Stimulated activated CD4-positive, alpha-beta T cell treated with anti-CD3 and anti-CD28 coated beads, Interleukin-4, amount 100 ng/mL, for 4 hours (primary cell): ENCODE measurements at regions not wholly inside any gene's neighbourhood (a gene's known extent, or its start where the extent isn't known, plus 50 kb on each side); places are given as distances from the start of the nearest gene placed in this dataset.

Experiments used
- DNase-seq, 2 experiments: peaks; one replicate each; pipeline ENCODE4 v3.0.0-alpha.2; 2020

- DNase-seq: no peak
Observed at GRCh38 chr7:155983176-155983815, 171.0 kb upstream of the SHH start.

- no peak for DNase-seq
Observed at GRCh38 chr7:155981703-155982102, 169.4 kb upstream of the SHH start.

- DNase-seq: no peak
Observed at GRCh38 chr7:155980841-155981240, 168.6 kb upstream of the SHH start.

GRCh38 chr7:155979994-155980393 lies 167.7 kb upstream of the SHH start:
- DNase-seq: no peak

GRCh38 chr7:155979566-155979965 lies 167.3 kb upstream of the SHH start:
- no peak for DNase-seq

- no peak for DNase-seq
Observed at GRCh38 chr7:155975490-155975889, 163.2 kb upstream of the SHH start.

GRCh38 chr7:155974186-155974897 lies 162.1 kb upstream of the SHH start:
- DNase-seq: no peak

- no peak for DNase-seq
Observed at GRCh38 chr7:155973451-155973997, 161.3 kb upstream of the SHH start.

GRCh38 chr7:155972651-155973390 lies 160.6 kb upstream of the SHH start:
- no peak for DNase-seq

- no peak for DNase-seq
Observed at GRCh38 chr7:155972247-155972646, 160.0 kb upstream of the SHH start.

GRCh38 chr7:155971180-155971770 lies 159.0 kb upstream of the SHH start:
- DNase-seq: no peak

- no peak for DNase-seq
Observed at GRCh38 chr7:155969192-155969929, 157.1 kb upstream of the SHH start.

GRCh38 chr7:155965010-155965409 lies 152.7 kb upstream of the SHH start:
- no peak for DNase-seq

GRCh38 chr7:155964543-155964942 lies 152.3 kb upstream of the SHH start:
- DNase-seq: no peak

GRCh38 chr7:155963771-155964195 lies 151.5 kb upstream of the SHH start:
- no peak for DNase-seq

- no peak for DNase-seq
Observed at GRCh38 chr7:155963356-155963755, 151.1 kb upstream of the SHH start.

GRCh38 chr7:155962968-155963300 lies 150.7 kb upstream of the SHH start:
- no peak for DNase-seq

GRCh38 chr7:155962191-155962967 lies 150.1 kb upstream of the SHH start:
- peak; percentile 17 to 20 for DNase-seq

GRCh38 chr7:155961241-155962190 lies 149.3 kb upstream of the SHH start:
- DNase-seq: peak in 1 of 2 experiments; percentile 27

GRCh38 chr7:155959894-155960293 lies 147.6 kb upstream of the SHH start:
- DNase-seq: no peak

- no peak for DNase-seq
Observed at GRCh38 chr7:155956977-155957376, 144.7 kb upstream of the SHH start.
